GM19035 (cell line): ENCODE measurements at regions not wholly inside any gene's neighbourhood (a gene's known extent, or its start where the extent isn't known, plus 50 kb on each side); places are given as distances from the start of the nearest gene placed in this dataset.
A peak's percentile ranks its signal among the peaks of the same experiment; 100 is the strongest.

Experiments used
- ATAC-seq: cut with Tn5 transposase; IDR thresholded peaks from one replicate; pipeline ENCODE4 v1.9.1; 2021; ENCODE audit not compliant: unreplicated experiment

DNA sequence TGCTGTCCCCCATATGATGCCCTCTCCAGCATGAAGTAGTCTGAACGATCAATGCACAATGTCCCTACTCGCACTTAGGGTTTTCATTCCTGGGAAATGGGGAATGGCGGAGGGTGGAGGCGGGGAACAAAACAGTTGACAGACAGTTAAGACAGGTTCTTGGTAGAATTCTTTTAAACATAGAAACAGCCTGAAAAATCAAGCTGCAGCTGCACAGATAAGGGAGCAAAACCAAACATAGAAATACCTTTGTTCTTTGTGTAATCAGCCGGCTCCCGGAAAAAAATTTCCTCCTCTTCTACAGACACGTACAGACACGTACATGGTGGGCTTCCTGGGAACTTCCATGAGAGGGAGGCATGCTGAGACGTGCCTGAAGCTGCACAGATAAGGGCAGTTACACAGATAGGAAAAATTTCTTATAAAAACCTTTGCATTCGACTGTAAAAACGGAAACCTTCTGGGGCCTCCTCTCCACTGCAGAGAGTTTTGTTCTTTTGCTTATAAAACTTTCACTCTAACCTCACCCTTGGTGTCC lies 662.4 kb upstream of the PTPRD start:
- ATAC-seq: no peak

DNA sequence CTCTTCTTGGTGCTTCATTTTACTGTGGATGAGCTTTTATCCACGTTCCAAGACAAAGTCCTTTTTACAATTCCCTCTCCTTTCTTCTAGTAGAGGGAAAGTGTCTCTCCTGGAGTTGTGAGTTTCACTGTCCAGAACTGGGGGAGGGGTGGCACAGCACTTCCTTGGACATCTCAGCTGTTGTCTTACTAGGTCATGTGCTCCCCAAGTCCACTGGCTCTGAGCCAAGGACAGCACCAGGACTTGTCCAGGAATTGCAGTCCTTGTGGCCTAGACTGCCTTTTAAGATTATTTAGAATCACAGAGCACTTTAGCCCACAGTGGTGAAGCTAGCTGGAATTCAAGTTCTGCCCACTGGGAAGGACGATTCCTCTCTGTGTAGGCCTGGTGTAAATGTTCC lies 700.2 kb upstream of the PTPRD start:
- no peak for ATAC-seq

DNA sequence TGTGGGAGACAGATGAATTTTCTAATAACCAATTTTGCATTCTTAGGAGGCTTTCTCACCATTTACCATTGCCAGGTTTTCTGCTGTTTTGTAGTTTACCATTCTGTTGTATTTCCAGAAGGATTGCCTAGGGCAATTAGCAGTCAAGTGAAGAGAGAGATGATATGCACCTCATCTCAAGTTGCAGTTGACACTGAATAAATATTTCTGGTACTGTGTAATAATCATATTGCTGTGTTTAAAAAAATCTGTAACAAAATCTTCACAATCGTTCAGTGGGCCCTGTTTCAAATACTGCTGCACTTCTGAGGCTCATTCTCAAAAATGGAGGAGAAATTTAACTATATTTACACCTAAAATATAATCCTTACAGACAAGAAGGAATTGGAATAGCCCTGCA lies 706.1 kb upstream of the PTPRD start:
- ATAC-seq: no peak

DNA sequence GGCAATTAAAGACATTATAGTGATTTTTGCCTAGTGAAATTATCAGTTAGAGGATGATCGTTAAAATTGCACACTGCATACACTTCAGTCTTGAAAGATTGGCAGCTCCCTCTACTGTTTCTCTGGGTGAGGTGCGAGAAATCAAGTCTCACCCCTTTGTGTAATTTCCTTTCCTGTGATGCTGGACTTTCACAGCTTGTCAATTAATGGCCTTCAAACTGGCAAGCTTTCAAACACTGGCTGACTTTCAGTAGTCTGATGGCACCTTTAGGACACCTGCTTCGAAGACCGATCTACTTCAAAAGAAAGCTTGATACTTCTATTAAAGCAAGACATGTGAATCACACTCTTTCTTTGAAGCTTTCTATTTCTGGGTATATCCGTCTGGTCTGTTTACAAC lies 706.7 kb upstream of the PTPRD start:
- ATAC-seq: no peak

DNA sequence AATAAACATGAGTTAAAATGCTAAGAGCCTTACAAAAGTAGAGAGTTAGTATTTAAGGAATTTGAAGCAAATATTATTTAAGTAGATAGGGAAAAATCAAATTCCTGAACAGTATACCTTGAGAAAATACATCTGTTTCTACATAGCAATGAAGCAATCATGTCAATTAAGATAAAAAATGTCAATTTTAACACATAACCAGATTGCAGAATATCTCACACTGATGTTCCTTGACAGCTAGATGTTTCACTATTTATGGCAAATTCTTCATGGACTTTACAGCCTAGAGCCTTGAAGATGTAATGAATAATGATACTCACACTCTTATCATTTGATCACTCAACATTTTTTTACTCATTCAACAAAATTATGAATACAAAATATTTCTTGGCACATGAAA lies 708.2 kb upstream of the PTPRD start:
- no peak for ATAC-seq

GRCh38 chr9:11323457-11323856 lies 710.7 kb upstream of the PTPRD start:
- no peak for ATAC-seq

GRCh38 chr9:11326231-11326630 lies 713.4 kb upstream of the PTPRD start:
- ATAC-seq: no peak

DNA sequence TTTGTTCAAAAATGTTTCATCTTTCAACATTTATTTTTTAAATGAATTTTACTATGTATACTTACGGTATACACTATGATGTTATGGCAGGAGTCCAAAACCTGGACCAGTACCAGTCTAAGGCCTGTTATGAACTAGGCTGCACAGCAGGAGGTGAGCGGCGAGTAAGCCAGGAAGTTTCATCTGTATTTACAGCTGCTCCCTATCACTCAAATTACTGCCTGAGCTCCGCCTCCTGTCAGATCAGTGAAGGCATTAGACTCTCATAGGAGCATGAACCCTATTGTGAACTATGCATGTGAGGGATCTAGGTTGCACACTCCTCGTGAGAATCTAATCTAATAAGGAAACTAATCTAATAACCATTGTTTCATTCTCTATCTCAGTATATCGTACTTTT lies 715.5 kb upstream of the PTPRD start:
- no peak for ATAC-seq

DNA sequence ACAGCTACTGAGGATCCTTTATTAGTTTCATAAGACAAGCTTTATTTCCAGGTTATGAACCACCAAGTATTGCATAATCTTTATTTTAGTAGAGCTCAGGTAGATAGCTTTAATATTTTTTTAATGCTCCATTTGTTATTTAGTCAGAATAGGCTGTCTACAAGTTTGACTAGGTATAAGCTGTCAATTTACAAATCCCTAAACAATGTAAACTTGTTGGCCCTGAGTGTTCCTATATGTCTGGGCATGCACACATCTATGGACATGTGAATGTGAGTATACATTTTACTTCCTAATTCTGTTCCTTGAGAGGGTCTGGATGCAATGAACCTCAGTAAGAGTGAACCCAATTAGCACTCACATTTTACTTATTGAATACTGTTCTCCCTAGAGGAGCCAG lies 722.2 kb upstream of the PTPRD start:
- no peak for ATAC-seq

DNA sequence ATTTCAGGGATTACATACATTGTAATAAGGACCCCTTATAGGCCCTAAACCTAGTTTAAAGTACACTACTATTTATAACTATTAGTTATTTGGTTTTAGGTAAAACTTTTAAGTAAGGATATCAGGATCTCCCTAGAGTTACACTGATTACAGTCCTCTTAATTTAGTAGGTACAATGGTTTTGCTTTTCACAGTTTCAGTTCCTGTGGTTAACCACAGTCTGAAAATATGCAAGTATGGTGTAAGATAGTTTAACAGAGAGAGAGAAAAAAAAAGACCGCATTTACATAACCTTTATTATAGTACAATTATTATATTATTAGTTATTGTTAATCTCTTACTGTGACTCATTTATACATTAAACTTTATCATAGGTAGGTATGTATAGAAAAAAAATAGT lies 725.3 kb upstream of the PTPRD start:
- ATAC-seq: peak; percentile 70

DNA sequence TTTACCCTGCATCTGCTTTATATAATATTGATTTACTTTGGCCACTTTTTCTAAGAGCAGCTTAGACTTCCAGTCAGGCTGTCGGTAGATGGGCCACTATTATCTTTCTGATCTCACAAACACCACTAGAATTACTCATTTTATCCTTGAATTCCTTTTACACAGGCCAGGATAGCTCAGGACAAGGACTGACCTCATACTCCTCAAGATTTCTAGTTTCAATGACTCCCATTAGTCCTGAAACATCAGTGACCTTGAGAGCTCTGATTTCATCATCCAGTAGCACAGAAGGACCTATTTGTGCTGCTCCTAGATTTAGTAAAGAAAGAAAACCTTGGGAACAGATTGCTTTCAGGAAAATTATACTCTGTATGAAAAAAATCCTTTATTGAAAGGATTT lies 727.9 kb upstream of the PTPRD start:
- no peak for ATAC-seq

GRCh38 chr9:11347437-11347836 lies 734.6 kb upstream of the PTPRD start:
- no peak for ATAC-seq

DNA sequence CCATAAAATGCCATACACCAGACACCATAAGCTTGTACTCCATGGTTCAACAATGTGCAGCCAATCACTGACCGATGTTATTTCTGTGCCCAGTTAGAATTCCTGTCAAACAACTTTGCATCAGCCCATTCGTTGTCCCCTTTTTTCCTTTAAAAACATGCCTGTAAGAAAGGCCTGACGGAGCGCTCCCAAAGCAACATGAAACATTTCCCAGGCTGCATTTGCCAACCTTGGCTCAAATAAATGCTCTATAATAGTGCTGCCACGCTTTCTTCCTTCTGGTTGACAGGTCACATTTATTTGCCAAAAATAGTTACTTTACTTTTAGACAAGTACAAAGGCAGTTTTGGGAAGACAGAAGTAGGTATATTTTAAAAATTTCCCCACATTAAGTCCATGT lies 735.6 kb upstream of the PTPRD start:
- ATAC-seq: no peak

DNA sequence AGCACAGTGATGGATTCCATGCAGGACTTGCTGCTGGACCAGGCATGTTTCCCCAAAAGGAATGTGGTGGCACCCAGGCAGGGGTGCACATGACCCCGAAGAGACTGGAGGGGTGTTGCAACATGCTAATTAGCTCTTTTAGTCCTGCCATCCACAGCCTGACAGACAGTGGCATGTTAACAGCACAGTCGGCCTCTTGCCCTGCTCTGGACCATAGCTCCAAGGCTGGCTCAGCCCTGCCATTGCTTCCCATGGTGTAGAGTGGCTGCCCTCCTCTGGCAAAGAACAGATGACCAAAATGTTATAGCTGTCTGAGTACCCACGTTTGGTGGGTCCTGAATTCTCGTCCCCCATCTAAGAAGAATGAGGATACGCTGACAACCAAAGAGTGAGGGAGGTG lies 736.4 kb upstream of the PTPRD start:
- ATAC-seq: no peak

- ATAC-seq: no peak
These were observed 739.8 kb upstream of the PTPRD start for GRCh38 chr9:11352612-11353011.

GRCh38 chr9:11356067-11356466 lies 743.3 kb upstream of the PTPRD start:
- no peak for ATAC-seq

- no peak for ATAC-seq
These were observed 753.9 kb upstream of the PTPRD start for GRCh38 chr9:11366585-11367129.

- ATAC-seq: no peak
These were observed 762.1 kb upstream of the PTPRD start for GRCh38 chr9:11374926-11375325.

DNA sequence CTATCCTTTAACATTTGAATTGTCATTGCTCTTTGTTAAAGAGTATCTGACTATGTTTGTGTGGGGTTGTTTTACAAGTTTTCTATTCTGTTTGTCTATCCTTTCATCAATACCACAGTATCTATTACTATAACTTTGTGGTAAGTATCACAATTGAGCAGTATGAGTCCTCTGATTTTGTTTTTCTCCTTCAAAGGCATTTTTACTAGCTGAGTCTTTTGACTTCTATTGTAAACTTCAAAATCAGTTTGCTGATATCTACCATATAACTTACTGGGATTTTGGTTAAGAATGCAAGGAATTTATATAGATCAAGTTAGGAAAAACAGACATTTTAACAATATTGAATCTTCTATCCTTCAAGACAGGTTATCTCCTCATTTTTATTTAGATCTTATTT lies 789.8 kb upstream of the PTPRD start:
- no peak for ATAC-seq

GRCh38 chr9:11414241-11414640 lies 801.4 kb upstream of the PTPRD start:
- ATAC-seq: no peak

DNA sequence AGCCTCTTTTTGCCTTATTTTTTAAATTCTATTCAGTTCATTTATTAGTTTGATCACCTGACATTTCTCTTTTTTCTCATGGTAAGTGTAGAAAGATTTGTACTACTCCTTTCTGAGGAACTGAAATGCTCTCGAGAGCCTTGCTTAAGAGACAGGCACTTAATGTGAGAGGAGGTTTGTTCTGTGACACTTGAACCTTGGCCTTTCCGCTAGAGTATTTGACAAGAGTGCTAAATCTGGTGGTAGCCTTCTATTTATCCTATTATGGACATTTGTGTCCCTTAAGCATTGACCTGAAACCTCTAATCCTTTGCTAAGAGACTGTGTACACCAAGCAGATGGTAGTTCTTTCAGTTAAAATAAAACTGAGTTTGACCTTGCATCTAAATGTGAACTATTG lies 805.0 kb upstream of the PTPRD start:
- ATAC-seq: no peak

DNA sequence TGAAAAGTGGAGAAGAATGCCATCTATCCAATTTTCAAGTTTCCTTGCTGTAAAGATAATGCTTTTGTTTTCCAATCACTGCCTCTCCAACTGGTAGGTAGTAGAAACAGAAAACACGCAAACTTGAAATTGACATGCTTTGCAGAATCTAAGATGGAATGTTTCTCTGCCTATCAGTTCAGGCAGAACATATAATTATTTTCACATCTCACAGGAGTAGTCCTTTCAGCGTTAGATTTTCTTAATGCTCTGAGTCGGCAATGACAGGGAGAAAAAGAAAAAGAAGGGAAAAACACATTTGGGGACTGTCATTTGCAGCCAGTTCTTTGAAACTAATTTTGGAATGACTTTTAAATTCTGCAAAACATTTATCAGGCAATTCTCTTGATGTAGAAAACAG lies 818.7 kb upstream of the PTPRD start:
- ATAC-seq: no peak

GRCh38 chr9:11432361-11432760 lies 819.6 kb upstream of the PTPRD start:
- ATAC-seq: no peak

GRCh38 chr9:11443631-11444030 lies 830.8 kb upstream of the PTPRD start:
- ATAC-seq: no peak
